Fibroblast of mammary gland (primary cell): ENCODE measurements at regions not wholly inside any gene's neighbourhood (a gene's known extent, or its start where the extent isn't known, plus 50 kb on each side); places are given as distances from the start of the nearest gene placed in this dataset.

Experiments
- DNase-seq: peaks from one replicate; pipeline ENCODE4 v3.0.0-alpha.2; 2010; ENCODE audit warnings: low read depth
- H3K4me3 ChIP-seq: 2 replicates; pipeline ENCODE4 v1.5.1; 2011; ENCODE audit warnings: low read depth, mild to moderate bottlenecking, low read length, moderate library complexity; ENCODE audit not compliant: control insufficient read depth
- TF ChIP-seq, protein P1 (sequence below): conservative IDR thresholded peaks from 2 replicates; pipeline ENCODE4 v1.5.1; 2011; ENCODE audit warnings: low read depth, low read length, inconsistent platforms; ENCODE audit not compliant: control insufficient read depth, insufficient read depth

DNA sequence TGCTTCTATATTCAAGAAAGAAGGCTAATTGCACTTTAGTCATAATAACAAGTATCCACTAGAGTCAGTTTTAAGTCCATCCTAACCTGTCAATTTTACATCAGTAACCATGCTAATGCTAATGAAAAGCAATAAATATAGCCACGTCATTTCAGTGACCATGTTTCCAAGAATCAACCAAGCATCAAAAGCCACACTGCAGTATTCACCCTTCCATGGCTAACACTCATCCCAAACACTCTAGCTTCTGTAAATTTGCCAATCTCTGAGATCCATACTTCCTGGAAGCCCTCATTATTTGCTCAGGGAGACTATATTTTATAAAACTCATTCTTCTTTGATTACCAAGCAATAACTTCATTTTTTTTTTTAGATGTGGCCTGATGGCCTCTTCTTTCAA is 712.0 kb downstream of the CETN3 start:
- no peak for DNase-seq
- H3K4me3 ChIP-seq = no peak overlapping the region
- TF ChIP-seq, protein P1, sequence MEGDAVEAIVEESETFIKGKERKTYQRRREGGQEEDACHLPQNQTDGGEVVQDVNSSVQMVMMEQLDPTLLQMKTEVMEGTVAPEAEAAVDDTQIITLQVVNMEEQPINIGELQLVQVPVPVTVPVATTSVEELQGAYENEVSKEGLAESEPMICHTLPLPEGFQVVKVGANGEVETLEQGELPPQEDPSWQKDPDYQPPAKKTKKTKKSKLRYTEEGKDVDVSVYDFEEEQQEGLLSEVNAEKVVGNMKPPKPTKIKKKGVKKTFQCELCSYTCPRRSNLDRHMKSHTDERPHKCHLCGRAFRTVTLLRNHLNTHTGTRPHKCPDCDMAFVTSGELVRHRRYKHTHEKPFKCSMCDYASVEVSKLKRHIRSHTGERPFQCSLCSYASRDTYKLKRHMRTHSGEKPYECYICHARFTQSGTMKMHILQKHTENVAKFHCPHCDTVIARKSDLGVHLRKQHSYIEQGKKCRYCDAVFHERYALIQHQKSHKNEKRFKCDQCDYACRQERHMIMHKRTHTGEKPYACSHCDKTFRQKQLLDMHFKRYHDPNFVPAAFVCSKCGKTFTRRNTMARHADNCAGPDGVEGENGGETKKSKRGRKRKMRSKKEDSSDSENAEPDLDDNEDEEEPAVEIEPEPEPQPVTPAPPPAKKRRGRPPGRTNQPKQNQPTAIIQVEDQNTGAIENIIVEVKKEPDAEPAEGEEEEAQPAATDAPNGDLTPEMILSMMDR = no peak

DNA sequence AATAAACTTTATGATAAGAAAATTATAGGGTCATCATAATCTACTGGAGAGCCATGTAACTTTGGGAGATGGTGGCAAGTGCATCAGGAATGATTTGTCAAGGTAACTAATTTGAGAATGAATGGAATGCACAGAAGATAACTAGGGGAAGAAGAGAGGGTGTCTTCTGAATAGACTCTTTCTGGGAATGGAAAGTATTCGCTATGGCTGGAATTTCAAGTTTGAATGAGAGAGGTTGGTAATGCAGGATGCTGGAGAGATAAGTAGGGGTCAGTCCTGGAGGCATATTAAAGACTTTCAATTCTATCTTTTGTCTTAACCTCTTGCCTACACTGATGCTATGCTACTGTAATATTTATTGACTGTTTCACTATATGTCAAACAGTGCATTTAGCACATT is 714.2 kb downstream of the CETN3 start:
- no peak for DNase-seq
- TF ChIP-seq, protein P1 = no peak
- H3K4me3 ChIP-seq = no peak overlapping the region

DNA sequence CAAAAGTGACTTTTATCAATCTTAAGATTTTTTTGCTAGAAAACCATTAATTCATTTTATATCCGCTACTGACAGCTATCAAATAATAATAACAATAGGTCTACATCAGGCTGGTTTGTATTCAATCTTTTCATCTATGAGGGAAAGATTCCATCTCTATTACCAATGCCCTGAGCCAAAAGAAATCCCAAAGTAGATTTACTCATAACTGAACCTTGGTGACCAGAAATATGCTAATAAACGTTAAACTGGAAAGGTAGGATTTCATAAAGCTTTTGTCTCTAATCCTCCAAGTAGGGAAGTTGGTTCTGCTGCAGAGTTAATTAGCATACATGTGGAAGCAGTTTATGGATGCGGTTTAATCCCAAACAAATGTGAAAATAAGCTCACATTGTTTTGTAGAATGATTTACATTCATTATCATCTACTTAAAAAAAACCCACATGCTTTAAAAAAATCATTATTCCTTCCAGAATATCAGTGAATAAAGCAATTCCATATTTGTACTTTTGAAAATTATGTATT is 715.5 kb downstream of the CETN3 start:
- no peak overlapping the region for H3K4me3 ChIP-seq
- TF ChIP-seq, protein P1 = no peak
- DNase-seq = no peak

GRCh38 chr5:89690331-89690730 is 719.2 kb downstream of the CETN3 start:
- no peak for DNase-seq
- no peak overlapping the region for H3K4me3 ChIP-seq
- TF ChIP-seq, protein P1 = no peak

DNA sequence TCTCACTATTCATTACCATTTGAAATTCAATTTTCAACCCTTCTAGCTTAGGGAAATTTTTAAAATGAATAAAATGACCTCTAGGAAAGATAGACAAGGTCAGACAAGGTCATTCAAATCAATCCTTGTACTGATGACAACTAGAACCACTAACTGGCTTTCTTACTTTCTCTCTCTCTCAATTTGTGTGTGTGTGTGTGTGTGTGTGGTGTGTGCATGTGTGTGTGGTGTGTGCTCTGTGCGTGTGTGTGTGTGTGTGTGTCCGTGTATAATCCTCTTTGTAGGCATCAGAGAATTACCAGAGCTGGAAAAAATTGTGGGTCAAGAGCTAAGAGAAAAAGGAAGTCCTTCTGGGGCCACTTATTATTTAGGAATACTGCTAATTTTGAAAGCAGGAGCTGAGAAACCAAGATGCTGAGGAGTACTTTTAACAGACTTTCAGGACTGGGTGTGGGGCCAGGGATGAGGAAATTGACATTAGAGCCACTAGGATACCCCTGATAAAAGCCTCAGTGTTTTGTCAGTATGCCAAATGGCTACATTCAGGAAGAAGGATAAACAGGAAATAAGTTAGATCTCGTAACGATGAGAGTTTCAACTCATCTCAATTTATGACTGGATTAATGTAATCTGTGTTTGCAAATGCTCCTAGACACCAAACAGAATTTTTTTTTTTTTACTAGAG is 723.3 kb downstream of the CETN3 start:
- no peak for DNase-seq
- TF ChIP-seq, protein P1 = no peak
- no peak overlapping the region for H3K4me3 ChIP-seq

DNA sequence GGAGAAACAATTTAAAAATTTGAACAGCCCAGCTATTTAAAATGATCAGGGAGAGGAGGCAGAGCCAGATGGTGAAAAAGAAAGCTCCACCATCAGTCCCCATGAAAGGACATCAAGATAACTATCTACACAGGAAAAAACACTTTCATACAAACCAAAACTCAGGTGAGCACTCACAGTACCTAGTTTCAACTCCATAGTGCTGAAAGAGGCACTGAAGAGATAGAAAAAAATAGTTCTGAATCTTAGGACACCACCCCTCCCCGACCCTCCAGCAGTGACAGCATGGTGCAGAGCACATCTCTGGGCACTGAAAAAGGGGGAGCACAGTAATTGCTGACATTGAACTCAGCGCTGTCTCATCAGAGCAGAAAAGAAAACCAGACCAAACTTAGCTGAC is 732.9 kb downstream of the CETN3 start:
- no peak for DNase-seq
- no peak overlapping the region for H3K4me3 ChIP-seq
- TF ChIP-seq, protein P1 = no peak
